ENCODE measurements at regions not wholly inside any gene's neighbourhood (a gene's known extent, or its start where the extent isn't known, plus 50 kb on each side); places are given as distances from the start of the nearest gene placed in this dataset.

GRCh38 chr18:24811950-24812681, 351.7 kb downstream of the HRH4 start:
- TF ChIP-seq CTCF (IDR thresholded peaks at IDR 0.05), result no peak

GRCh38 chr18:24814521-24814920, 354.1 kb downstream of the HRH4 start:
- TF ChIP-seq CTCF (IDR thresholded peaks at IDR 0.05), result no peak

- no peak for TF ChIP-seq CTCF (IDR thresholded peaks at IDR 0.05)
Measured at GRCh38 chr18:24817150-24817549, 356.7 kb downstream of the HRH4 start.

GRCh38 chr18:24817587-24818371, 357.3 kb downstream of the HRH4 start:
- no peak for TF ChIP-seq CTCF (IDR thresholded peaks at IDR 0.05)

GRCh38 chr18:24818441-24818840, 358.0 kb downstream of the HRH4 start:
- no peak for TF ChIP-seq CTCF (IDR thresholded peaks at IDR 0.05)

- TF ChIP-seq CTCF (IDR thresholded peaks at IDR 0.05), result no peak
Measured at GRCh38 chr18:24819141-24819890, 358.9 kb downstream of the HRH4 start.

GRCh38 chr18:24825397-24825796, 365.0 kb downstream of the HRH4 start:
- no peak for TF ChIP-seq CTCF (IDR thresholded peaks at IDR 0.05)

Measured in LNCAP (cell line).